ENCODE measurements at regions not wholly inside any gene's neighbourhood (a gene's known extent, or its start where the extent isn't known, plus 50 kb on each side); places are given as distances from the start of the nearest gene placed in this dataset.

DNA sequence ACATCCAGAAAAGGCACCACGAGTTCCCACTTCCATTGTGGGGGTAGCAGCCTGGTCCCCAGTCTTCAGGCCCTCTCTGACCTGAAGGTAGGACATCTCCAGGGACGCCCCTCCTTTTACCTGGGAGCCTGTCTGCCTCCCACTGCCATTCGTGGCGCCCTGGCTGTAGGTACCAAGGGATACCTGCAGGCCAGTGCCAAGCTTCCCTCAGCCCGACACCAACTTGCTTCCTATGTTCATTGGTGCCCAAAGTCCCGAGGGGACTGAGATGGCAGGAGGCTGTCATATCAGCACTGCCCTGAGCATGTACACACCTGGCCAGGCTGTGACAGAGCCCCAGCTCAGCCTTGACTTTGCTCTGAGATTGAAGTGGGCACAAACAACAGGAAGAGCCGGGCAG is 137.3 kb upstream of the CNTN3 start:
- DNase-seq (ENCODE audit: low spot score), result no peak
- WGBS, result 75% methylated on average over 7 of the region's 7 CpGs
- H3K9ac ChIP-seq (ENCODE audit: low read depth in 1 of 2, low read length in 2 of 2), result no peak overlapping the region
- H3K9me3 ChIP-seq (ENCODE audit: control insufficient read depth in 4 of 4, low read length in 3 of 4), result no peaks in the 10 kb centered on the region
- TF ChIP-seq SP1 (IDR thresholded peaks at IDR 0.05) (no peak), MAX (IDR thresholded peaks at IDR 0.05) (no peak), RXRA (IDR thresholded peaks at IDR 0.05) (no peak), NR2F2 (IDR thresholded peaks at IDR 0.05) (no peak), HNF4G (IDR thresholded peaks at IDR 0.05) (no peak), RAD21 (IDR thresholded peaks at IDR 0.05) (no peak), GABPA (IDR thresholded peaks at IDR 0.05 in 1 of 2, conservative IDR thresholded peaks at IDR 0.05 in 1 of 2) (no peak), FOXA2 (IDR thresholded peaks at IDR 0.05) (no peak), EGR1 (IDR thresholded peaks at IDR 0.05; ENCODE audit: low read depth in 2 of 2) (no peak)
- TF ChIP-seq, protein P1, sequence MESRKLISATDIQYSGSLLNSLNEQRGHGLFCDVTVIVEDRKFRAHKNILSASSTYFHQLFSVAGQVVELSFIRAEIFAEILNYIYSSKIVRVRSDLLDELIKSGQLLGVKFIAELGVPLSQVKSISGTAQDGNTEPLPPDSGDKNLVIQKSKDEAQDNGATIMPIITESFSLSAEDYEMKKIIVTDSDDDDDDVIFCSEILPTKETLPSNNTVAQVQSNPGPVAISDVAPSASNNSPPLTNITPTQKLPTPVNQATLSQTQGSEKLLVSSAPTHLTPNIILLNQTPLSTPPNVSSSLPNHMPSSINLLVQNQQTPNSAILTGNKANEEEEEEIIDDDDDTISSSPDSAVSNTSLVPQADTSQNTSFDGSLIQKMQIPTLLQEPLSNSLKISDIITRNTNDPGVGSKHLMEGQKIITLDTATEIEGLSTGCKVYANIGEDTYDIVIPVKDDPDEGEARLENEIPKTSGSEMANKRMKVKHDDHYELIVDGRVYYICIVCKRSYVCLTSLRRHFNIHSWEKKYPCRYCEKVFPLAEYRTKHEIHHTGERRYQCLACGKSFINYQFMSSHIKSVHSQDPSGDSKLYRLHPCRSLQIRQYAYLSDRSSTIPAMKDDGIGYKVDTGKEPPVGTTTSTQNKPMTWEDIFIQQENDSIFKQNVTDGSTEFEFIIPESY (IDR thresholded peaks at IDR 0.05), result no peak
- TF ChIP-seq, protein P2, sequence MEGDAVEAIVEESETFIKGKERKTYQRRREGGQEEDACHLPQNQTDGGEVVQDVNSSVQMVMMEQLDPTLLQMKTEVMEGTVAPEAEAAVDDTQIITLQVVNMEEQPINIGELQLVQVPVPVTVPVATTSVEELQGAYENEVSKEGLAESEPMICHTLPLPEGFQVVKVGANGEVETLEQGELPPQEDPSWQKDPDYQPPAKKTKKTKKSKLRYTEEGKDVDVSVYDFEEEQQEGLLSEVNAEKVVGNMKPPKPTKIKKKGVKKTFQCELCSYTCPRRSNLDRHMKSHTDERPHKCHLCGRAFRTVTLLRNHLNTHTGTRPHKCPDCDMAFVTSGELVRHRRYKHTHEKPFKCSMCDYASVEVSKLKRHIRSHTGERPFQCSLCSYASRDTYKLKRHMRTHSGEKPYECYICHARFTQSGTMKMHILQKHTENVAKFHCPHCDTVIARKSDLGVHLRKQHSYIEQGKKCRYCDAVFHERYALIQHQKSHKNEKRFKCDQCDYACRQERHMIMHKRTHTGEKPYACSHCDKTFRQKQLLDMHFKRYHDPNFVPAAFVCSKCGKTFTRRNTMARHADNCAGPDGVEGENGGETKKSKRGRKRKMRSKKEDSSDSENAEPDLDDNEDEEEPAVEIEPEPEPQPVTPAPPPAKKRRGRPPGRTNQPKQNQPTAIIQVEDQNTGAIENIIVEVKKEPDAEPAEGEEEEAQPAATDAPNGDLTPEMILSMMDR (IDR thresholded peaks at IDR 0.05; ENCODE audit: low read depth, low read length, missing input control), result no peak
- H3K4me3 ChIP-seq (ENCODE audit: low read depth in 1 of 3, low read length in 3 of 3), result no peak overlapping the region
- no peaks in the 10 kb centered on the region for H3K36me3 ChIP-seq (ENCODE audit: control insufficient read depth in 4 of 4, insufficient read depth in 3 of 4, low read depth in 1 of 4, low read length in 3 of 4)
- H3K4me1 ChIP-seq (ENCODE audit: control insufficient read depth in 4 of 4, insufficient read depth in 4 of 4, low read length in 3 of 4), result no peaks in the 10 kb centered on the region
- no peaks in the 10 kb centered on the region for H3K27me3 ChIP-seq (ENCODE audit: control insufficient read depth in 4 of 4, insufficient read depth in 4 of 4, low read length in 3 of 4)
- H3K27ac ChIP-seq (ENCODE audit: low read depth in 1 of 2, low read length in 2 of 2), result no peak overlapping the region

- no peaks in the 10 kb centered on the region for H3K4me1 ChIP-seq (ENCODE audit: control insufficient read depth in 4 of 4, insufficient read depth in 4 of 4, low read length in 3 of 4)
- no peak overlapping the region for H3K27ac ChIP-seq (ENCODE audit: low read depth in 1 of 2, low read length in 2 of 2)
- no peak overlapping the region for H3K4me3 ChIP-seq (ENCODE audit: low read depth in 1 of 3, low read length in 3 of 3)
- no peaks in the 10 kb centered on the region for H3K27me3 ChIP-seq (ENCODE audit: control insufficient read depth in 4 of 4, insufficient read depth in 4 of 4, low read length in 3 of 4)
- 92% methylated on average over 4 of the region's 4 CpGs for WGBS
- H3K9me3 ChIP-seq (ENCODE audit: control insufficient read depth in 4 of 4, low read length in 3 of 4), result no peaks in the 10 kb centered on the region
- no peak for DNase-seq (ENCODE audit: low spot score)
- no peaks in the 10 kb centered on the region for H3K36me3 ChIP-seq (ENCODE audit: control insufficient read depth in 4 of 4, insufficient read depth in 3 of 4, low read depth in 1 of 4, low read length in 3 of 4)
- TF ChIP-seq YY1 (IDR thresholded peaks at IDR 0.05), result no peak
- no peak for TF ChIP-seq HNF4A (conservative IDR thresholded peaks at IDR 0.05)
- no peak for TF ChIP-seq MAX (IDR thresholded peaks at IDR 0.05)
- no peak for TF ChIP-seq RAD21 (IDR thresholded peaks at IDR 0.05)
- TF ChIP-seq TAF1 (conservative IDR thresholded peaks at IDR 0.05), result no peak
- no peak for TF ChIP-seq SP1 (IDR thresholded peaks at IDR 0.05)
- TF ChIP-seq, protein P1 (IDR thresholded peaks at IDR 0.05), result no peak
- H3K9ac ChIP-seq (ENCODE audit: low read depth in 1 of 2, low read length in 2 of 2), result no peak overlapping the region
These were observed 136.4 kb upstream of the CNTN3 start for GRCh38 chr3:74750901-74751300.

Measured in liver (tissue), 8 donors.